RWPE1 (cell line): ENCODE measurements at regions not wholly inside any gene's neighbourhood (a gene's known extent, or its start where the extent isn't known, plus 50 kb on each side); places are given as distances from the start of the nearest gene placed in this dataset.

ENCODE experiments used
- CTCF ChIA-PET: fragments of 350-600 bp; sonication (Branson Sonifier 250); formaldehyde crosslinking; extraction: SDS; loops from one replicate; lab custom pipeline; 2021; lab: Yijun Ruan, JAX
- POLR2A ChIA-PET: fragments of 400-600 bp; formaldehyde crosslinking; extraction: SDS; loops from one replicate; lab custom pipeline; 2020; ENCODE audit warnings: antibody characterized with exemption; ENCODE audit not compliant: low non-redundant PET; lab: Yijun Ruan, JAX
- DNase-seq: peaks from one replicate; pipeline ENCODE4 v3.0.0; 2012; ENCODE audit warnings: low spot score
- H3K27ac ChIP-seq: fragments of 450-650 bp; 2 replicates; pipeline ENCODE4 v1.5.1; 2017
- TF ChIP-seq, protein P1 (sequence below): fragments of 450-650 bp; conservative IDR thresholded peaks from 2 replicates; pipeline ENCODE4 v1.5.1; 2017; ENCODE audit warnings: low read depth, mild to moderate bottlenecking

DNA sequence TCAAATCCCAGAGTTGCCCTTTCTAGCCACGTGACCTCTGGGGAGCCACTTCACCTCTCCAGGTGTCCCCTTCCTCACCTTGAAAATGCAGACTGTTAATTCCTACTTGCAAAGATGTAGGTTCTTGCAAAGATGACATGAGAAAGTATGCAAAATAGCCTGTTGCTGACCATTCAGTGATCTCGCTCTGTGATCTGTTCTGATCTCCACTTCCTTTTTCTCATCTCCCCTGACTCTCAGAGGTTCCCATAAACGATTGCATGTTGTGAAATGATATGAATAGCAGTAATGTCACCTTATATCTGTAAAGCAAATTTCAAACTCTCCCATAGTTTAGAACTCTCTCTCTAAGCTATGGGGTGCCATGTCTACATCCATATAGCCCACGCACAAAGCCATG lies 182.3 kb downstream of the TMEM132E start:
- no peak overlapping the region for H3K27ac ChIP-seq
- ChIA-PET POLR2A (no interaction called here), CTCF (no interaction called here)
- TF ChIP-seq, protein P1, sequence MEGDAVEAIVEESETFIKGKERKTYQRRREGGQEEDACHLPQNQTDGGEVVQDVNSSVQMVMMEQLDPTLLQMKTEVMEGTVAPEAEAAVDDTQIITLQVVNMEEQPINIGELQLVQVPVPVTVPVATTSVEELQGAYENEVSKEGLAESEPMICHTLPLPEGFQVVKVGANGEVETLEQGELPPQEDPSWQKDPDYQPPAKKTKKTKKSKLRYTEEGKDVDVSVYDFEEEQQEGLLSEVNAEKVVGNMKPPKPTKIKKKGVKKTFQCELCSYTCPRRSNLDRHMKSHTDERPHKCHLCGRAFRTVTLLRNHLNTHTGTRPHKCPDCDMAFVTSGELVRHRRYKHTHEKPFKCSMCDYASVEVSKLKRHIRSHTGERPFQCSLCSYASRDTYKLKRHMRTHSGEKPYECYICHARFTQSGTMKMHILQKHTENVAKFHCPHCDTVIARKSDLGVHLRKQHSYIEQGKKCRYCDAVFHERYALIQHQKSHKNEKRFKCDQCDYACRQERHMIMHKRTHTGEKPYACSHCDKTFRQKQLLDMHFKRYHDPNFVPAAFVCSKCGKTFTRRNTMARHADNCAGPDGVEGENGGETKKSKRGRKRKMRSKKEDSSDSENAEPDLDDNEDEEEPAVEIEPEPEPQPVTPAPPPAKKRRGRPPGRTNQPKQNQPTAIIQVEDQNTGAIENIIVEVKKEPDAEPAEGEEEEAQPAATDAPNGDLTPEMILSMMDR: no peak
- DNase-seq: no peak

DNA sequence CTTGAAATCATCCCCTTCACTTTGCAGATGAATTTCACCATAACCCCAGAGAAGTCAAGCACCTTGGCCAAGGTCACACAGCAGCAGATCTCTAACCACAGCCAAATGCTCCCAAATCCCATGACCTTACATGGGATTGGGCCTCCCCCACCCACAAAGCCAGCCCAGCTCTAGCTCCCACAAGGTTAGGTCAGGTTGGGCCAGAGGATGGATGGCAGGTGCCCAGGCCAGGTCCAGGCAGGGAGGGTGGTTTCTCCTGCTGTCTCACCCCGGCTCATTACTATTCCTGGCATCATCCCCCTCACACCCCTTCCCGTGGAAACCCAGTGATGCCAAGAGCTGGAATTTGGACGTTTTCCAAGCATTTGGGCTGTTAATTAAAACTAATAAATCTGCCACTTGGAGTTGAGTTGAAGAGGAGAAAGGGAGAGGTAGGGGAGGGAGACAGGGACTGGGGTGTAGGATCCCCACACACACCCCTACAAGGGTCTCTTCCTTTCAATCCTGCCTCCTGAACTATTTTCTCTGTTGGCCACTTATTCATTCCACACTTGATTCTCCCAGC lies 181.6 kb downstream of the TMEM132E start:
- TF ChIP-seq, protein P1: no peak
- ChIA-PET POLR2A (no interaction called here), CTCF (no interaction called here)
- DNase-seq: no peak
- no peak overlapping the region for H3K27ac ChIP-seq

DNA sequence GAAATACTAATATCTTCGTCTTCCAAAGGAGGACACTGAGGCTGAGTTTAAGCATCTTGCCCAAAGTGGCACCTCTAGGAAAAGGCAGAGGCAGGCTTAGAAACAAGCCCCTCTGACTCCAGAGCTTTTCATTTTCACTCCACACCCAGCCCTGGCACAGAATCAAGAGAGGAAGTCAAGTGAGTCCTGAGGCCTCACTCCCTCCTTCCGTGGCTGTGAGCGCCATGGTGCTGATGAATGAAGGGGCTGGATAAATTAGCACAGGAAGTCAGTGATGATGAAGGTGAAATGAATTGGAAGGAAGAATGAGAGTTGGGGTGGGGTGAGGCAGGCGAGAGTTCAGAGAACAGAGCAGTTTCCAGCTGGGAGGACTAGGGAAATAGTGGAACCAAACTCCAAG lies 179.3 kb downstream of the TMEM132E start:
- POLR2A ChIA-PET: no interaction called here
- H3K27ac ChIP-seq: no peak overlapping the region
- TF ChIP-seq, protein P1: no peak
- CTCF ChIA-PET: no interaction called here
- DNase-seq: no peak

GRCh38 chr17:34758316-34758715 lies 178.9 kb downstream of the TMEM132E start:
- CTCF ChIA-PET: no interaction called here

DNA sequence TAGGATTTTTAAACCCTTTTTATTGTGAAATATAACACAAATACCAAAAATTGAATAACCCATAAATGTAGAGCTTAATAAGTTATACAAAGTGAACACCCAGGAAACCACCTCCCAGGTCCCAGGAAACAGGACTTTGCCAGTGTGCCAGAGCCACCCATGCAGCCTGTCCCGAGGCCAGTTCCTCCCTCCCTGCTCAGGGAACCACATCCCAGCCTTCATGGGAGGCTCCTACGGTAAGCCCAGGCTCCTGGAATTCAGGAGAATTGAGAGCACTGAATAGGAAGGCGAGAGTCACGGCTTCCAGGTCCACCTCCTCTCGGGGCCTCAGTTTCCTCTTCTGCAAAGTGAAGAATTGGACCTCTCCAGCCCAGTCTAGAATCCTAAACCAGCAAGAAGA lies 178.2 kb downstream of the TMEM132E start:
- DNase-seq: no peak
- ChIA-PET CTCF (no interaction called here), POLR2A (no interaction called here)
- no peak overlapping the region for H3K27ac ChIP-seq
- TF ChIP-seq, protein P1: no peak

More at GRCh38 chr17:34758316-34758715, 178.9 kb downstream of the TMEM132E start:
- no peak overlapping the region for H3K27ac ChIP-seq
- DNase-seq: no peak
- POLR2A ChIA-PET: no interaction called here
- TF ChIP-seq, protein P1: no peak

DNA sequence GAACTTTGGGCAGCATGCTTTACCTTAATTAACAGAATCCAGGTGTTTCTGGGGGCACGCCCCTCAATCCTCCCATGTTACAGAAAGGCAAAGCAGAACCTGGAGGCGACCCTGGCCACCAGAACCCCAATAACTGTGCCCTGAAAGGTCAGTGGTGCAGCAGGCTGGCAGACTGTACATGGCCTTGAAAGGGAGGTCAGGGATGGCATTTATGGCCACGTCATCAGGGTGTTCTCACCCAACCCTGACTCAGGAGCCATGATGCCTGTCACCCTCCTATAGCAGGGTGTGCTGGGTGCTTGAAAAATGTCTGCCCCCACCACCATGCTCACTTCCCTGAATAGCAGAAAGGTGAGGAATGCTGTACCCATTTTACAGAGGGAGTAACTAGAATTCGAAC lies 177.7 kb downstream of the TMEM132E start:
- no peak overlapping the region for H3K27ac ChIP-seq
- CTCF ChIA-PET: no interaction called here
- no peak for DNase-seq
- POLR2A ChIA-PET: no interaction called here
- TF ChIP-seq, protein P1: no peak
